Uterus (tissue), 3 donors: ENCODE measurements at regions not wholly inside any gene's neighbourhood (a gene's known extent, or its start where the extent isn't known, plus 50 kb on each side); places are given as distances from the start of the nearest gene placed in this dataset.

Experiments
- DNase-seq, 2 donors: peaks; one replicate each; pipeline ENCODE4 v3.0.0-alpha.2; 2019 to 2020
- H3K27ac ChIP-seq, 2 donors: fragments of 200-600 bp; sonication (generic); 1 replicate in 1 of 2; 2 replicates in 1 of 2; pipeline ENCODE4 v1.5.1; 2016 to 2018
- H3K27me3 ChIP-seq, 2 donors: fragments of 200-600 bp; sonication (generic); one replicate each; pipeline ENCODE4 v1.5.1; 2018 to 2019; ENCODE audit warnings: control low read depth in 1 of 2
- H3K36me3 ChIP-seq, 2 donors: fragments of 200-600 bp; sonication (generic); one replicate each; pipeline ENCODE4 v1.5.1; 2019; ENCODE audit warnings: control low read depth in 1 of 2
- H3K4me1 ChIP-seq, 2 donors: fragments of 200-600 bp; sonication (generic); one replicate each; pipeline ENCODE4 v1.5.1; 2018 to 2019; ENCODE audit warnings: control low read depth in 1 of 2
- H3K4me3 ChIP-seq, 2 donors: fragments of 200-600 bp; sonication (generic); 1 replicate in 1 of 2; 2 replicates in 1 of 2; pipeline ENCODE4 v1.5.1; 2018 to 2019; ENCODE audit warnings: mild to moderate bottlenecking in 1 of 2
- H3K9me3 ChIP-seq, 2 donors: fragments of 200-600 bp; sonication (generic); one replicate each; pipeline ENCODE4 v1.5.1; 2019; ENCODE audit warnings: control low read depth in 1 of 2
- POLR2A ChIP-seq, 2 donors: fragments of 450-650 bp; IDR thresholded peaks; one replicate each; pipeline ENCODE4 v1.6.1; 2016; ENCODE audit warnings: antibody characterized with exemption in 2 of 2, mild to moderate bottlenecking in 1 of 2, moderate library complexity in 1 of 2
- intact Hi-C: fragments of 100-400 bp; cut with DNase I; formaldehyde crosslinking; loops from one replicate; pipeline ENCODE4 v1.15.1; 2023; ENCODE audit warnings: low total_unique reads
- TF ChIP-seq, protein P1 (sequence below), 4 experiments: fragments of 200-600 bp in 2 of 4; fragments of 450-650 bp in 2 of 4; sonication (generic) in 2 of 4; IDR thresholded peaks; one replicate each; pipeline ENCODE4 v1.5.1; 2016 to 2019; ENCODE audit warnings: antibody characterized with exemption in 4 of 4, mild to moderate bottlenecking in 2 of 4, moderate library complexity in 1 of 4
- donor health status: DM: yes; HTN: yes; CAD: no.

DNA sequence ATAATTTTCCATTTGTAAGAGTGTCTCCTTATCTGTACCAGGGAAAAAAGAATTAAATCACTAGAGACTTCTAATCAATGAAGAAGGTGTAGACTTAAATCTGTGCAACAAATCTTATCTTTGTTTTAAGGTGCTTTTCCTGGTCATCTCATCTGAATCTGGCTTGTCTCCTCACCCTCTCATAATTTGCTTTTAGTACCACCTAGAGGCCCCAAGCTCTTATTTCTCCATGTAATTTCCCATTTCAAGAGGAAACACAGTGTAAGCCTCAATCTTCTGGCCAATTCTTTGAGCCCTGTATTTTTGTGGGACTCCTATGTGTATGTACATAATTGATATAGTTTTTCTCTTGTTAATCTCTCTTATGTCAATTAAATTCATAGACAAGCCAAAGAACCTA, 1975.3 kb upstream of the CDH6 start:
- intact Hi-C loops: no loop called here
- no peak overlapping the region for H3K27ac ChIP-seq
- TF ChIP-seq, protein P1, sequence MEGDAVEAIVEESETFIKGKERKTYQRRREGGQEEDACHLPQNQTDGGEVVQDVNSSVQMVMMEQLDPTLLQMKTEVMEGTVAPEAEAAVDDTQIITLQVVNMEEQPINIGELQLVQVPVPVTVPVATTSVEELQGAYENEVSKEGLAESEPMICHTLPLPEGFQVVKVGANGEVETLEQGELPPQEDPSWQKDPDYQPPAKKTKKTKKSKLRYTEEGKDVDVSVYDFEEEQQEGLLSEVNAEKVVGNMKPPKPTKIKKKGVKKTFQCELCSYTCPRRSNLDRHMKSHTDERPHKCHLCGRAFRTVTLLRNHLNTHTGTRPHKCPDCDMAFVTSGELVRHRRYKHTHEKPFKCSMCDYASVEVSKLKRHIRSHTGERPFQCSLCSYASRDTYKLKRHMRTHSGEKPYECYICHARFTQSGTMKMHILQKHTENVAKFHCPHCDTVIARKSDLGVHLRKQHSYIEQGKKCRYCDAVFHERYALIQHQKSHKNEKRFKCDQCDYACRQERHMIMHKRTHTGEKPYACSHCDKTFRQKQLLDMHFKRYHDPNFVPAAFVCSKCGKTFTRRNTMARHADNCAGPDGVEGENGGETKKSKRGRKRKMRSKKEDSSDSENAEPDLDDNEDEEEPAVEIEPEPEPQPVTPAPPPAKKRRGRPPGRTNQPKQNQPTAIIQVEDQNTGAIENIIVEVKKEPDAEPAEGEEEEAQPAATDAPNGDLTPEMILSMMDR (IDR thresholded peaks at IDR 0.05): no peak
- no peak for TF ChIP-seq POLR2A (IDR thresholded peaks at IDR 0.05)
- DNase-seq: no peak
- H3K36me3 ChIP-seq: no peaks in the 10 kb centered on the region
- H3K27me3 ChIP-seq: no peaks in the 10 kb centered on the region
- no peaks in the 10 kb centered on the region for H3K9me3 ChIP-seq
- H3K4me3 ChIP-seq: no peak overlapping the region
- H3K4me1 ChIP-seq: no peaks in the 10 kb centered on the region

DNA sequence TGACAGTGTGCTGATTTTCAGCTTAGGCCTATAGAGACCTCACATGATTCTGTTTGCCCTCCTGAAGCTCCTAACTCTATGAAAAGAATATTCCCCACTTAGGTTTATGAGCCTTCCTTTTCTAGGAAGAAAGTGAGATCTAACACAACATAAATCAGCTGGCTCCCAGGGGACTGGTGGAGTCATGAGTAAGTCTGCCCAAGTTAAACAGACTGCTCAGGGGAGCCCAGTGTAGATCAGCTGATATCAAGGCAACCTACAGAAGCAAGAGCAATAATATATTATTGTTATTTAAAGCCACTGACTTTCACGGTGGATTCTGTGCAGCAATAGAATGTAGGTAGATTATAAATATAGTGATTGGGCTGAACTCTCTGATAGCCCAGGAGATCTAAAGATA, 1978.6 kb upstream of the CDH6 start:
- TF ChIP-seq POLR2A (IDR thresholded peaks at IDR 0.05): no peak
- TF ChIP-seq, protein P1 (IDR thresholded peaks at IDR 0.05): no peak
- H3K27me3 ChIP-seq: no peaks in the 10 kb centered on the region
- H3K27ac ChIP-seq: no peak overlapping the region
- no peak for DNase-seq
- no peaks in the 10 kb centered on the region for H3K4me1 ChIP-seq
- no peaks in the 10 kb centered on the region for H3K36me3 ChIP-seq
- H3K9me3 ChIP-seq: no peaks in the 10 kb centered on the region
- H3K4me3 ChIP-seq: no peak overlapping the region
- intact Hi-C loops: no loop called here

DNA sequence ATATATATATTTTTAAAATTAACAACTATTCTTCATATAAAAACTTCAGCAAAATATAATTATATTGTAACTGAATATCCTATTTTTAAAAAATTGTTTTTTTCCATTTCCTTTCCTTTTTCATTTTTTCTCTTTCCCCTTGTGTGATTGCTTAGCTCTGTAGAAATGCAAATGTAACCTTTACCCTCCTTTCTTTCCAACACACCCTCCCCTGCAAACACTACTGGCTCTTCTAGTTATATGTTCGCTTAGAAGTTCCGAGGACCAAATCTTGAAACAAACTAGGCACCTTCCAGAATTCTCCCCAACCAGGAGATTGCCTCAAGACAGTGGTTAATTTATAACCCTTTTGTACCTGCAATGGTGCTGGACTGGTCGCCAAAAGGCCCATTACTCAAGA, 1980.0 kb upstream of the CDH6 start:
- Histone ChIP-seq H3K9me3 (no peaks in the 10 kb centered on the region), H3K36me3 (no peaks in the 10 kb centered on the region), H3K4me3 (no peak overlapping the region), H3K4me1 (no peaks in the 10 kb centered on the region), H3K27me3 (no peaks in the 10 kb centered on the region), H3K27ac (no peak overlapping the region)
- DNase-seq: no peak
- TF ChIP-seq, protein P1 (IDR thresholded peaks at IDR 0.05): no peak
- intact Hi-C loops: no loop called here

DNA sequence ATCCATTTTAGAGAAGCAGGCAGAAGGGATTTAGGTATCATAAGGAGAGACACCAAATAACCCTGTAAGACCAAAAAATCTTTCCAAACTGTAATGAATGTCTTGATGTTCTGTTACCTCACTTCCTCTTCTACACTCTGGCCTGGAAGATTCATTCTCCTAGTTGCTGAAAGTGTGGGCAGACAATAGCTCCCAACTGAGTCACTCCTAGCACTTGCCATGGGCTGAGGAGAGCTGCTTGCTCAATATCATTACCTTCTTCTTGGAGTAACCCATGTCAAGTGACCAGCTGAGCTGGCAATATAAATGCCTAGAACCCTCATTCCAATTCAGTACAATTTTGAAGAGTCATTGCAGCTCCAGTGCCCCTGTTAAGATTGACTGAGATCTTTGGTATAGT, 1985.5 kb upstream of the CDH6 start:
- intact Hi-C loops: no loop called here
- no peaks in the 10 kb centered on the region for H3K4me1 ChIP-seq
- H3K9me3 ChIP-seq: no peaks in the 10 kb centered on the region
- no peak for DNase-seq
- no peak overlapping the region for H3K27ac ChIP-seq
- H3K27me3 ChIP-seq: no peaks in the 10 kb centered on the region
- H3K36me3 ChIP-seq: no peaks in the 10 kb centered on the region
- no peak for TF ChIP-seq POLR2A (IDR thresholded peaks at IDR 0.05)
- TF ChIP-seq, protein P1 (IDR thresholded peaks at IDR 0.05): no peak
- no peak overlapping the region for H3K4me3 ChIP-seq

DNA sequence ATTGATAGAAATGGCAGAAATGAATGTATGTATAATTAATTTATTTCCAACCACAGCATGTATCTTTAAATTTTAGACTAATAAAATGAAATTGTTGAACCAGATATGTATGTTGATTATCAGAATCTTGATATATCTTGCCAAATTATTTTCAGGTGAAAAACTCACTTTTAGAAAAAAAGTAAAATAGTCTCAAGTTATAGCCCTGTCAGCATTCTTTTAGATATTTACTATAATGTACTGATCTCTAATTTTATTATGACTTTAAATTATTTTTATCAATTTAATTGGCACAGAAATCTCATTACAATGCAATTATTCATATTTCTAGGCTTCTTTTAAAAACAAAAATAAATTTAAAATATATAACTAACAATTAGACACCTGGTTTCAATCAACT, 1990.4 kb upstream of the CDH6 start:
- H3K4me3 ChIP-seq: no peak overlapping the region
- no peaks in the 10 kb centered on the region for H3K4me1 ChIP-seq
- no peak for DNase-seq
- TF ChIP-seq, protein P1 (IDR thresholded peaks at IDR 0.05): no peak
- TF ChIP-seq POLR2A (IDR thresholded peaks at IDR 0.05): no peak
- no peaks in the 10 kb centered on the region for H3K9me3 ChIP-seq
- no peak overlapping the region for H3K27ac ChIP-seq
- H3K36me3 ChIP-seq: no peaks in the 10 kb centered on the region
- intact Hi-C loops: no loop called here
- no peaks in the 10 kb centered on the region for H3K27me3 ChIP-seq
